Islet of Langerhans (tissue), 1 donor: ENCODE measurements at regions not wholly inside any gene's neighbourhood (a gene's known extent, or its start where the extent isn't known, plus 50 kb on each side); places are given as distances from the start of the nearest gene placed in this dataset.

ENCODE experiments used
- FAIRE-seq: peaks from one replicate; lab custom pipeline; 2011; peaks lifted over from hg19 to GRCh38; lab: Jason Lieb, UNC

DNA sequence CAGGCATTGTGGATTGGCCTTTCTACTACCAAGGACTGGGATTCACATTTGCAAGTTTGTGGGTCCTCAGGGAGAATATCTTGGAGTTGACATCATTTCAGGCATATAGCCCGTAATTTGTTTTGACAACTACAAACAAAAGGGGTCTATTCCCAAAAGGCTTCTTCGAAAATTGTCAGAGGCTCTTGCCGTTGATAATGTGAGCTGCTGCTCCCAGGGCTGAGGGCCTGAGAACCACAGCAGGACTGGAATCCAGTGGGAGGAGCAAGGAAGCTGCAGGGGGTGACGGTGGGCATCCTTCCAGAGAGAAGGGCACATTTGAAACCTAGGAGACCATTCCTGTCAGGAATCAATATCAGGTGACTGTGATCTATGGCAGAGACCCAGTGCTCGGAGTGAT lies 761.6 kb upstream of the RBFOX1 start:
- no peak for FAIRE-seq

- no peak for FAIRE-seq
Measured at GRCh38 chr16:6570530-6570929, 762.1 kb upstream of the RBFOX1 start.

- no peak for FAIRE-seq
Measured at GRCh38 chr16:6562986-6563385, 769.7 kb upstream of the RBFOX1 start.

GRCh38 chr16:6560306-6561100 lies 772.1 kb upstream of the RBFOX1 start:
- no peak for FAIRE-seq

DNA sequence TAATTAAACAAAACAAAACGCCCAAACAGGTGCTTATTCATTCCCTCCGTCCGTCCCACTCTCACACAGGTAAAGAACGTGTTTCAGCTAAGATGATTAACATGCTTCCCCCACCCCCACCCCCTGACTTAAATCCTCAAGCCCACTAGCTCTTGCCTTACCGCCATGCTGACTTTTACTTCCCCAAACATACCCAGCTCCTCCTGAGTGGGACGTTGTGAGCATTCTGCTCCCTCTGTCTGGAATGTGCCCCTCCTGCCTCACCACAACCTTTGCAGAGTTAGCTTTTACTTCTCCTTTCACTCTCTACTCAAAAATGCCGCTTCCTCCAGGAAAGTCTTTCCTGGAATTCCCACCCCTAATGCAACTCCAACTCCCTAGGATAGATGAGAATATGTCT lies 774.0 kb upstream of the RBFOX1 start:
- FAIRE-seq, result no peak

DNA sequence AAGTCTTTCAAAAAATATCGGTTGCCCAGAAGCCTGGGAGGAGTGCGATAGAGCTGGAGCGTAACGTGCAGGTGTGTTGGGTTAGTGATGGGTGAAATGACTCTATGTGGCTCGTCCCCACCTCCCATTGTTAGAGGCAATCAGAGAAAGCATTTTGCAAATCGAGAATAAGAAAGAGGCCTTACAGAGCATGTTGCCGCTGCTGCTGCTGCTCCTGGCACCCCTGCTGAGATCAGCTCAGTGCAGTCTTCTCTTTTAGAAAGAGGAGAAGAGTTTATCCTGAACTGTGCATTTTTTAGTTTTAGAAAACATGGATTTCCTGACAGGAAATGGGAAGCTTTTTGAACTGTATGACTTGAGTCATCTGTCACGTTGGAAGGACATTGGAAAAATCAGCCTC lies 774.5 kb upstream of the RBFOX1 start:
- no peak for FAIRE-seq

GRCh38 chr16:6557353-6558023 lies 775.2 kb upstream of the RBFOX1 start:
- FAIRE-seq, result no peak

DNA sequence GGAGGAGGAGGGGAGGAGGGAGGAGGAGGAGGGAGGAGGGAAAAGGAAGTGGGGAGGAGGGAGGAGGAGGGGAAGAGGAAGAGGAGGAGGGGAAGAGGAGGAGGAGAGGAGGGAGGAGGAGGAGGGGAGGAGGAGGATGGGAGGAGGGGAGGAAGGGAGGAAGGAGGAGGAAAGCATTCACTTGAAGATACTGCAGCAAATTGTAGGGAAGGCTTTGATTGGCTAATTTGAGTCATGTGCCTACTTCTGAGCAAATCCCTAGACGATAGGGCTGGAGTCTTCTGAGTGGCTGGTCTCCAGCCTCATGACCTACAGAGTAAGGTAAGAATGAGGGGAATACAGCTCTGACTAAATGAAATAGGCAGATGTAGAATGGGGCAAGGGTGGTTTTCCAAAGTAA lies 783.2 kb upstream of the RBFOX1 start:
- no peak for FAIRE-seq

GRCh38 chr16:6548507-6548906 lies 784.1 kb upstream of the RBFOX1 start:
- FAIRE-seq, result no peak

GRCh38 chr16:6547131-6547530 lies 785.5 kb upstream of the RBFOX1 start:
- no peak for FAIRE-seq

GRCh38 chr16:6545329-6545728 lies 787.3 kb upstream of the RBFOX1 start:
- FAIRE-seq, result no peak

DNA sequence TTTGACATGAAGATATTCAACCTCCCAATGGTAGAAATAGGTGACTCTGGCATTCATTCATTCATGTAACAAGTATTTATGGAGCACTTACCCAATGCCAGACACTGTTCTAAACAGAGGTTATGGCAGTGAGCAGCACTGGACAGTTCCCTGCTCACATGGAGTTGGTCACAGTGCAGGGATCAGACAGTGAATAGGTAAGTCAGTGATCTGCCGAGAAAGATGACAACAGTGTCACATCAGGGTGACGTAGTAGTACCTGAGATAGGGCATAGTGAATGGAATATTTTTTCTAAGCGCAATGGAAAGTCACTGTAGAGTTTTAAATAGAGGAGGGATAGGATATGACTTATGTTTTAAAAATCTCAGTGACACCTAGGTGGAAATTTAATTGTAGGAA lies 791.4 kb upstream of the RBFOX1 start:
- no peak for FAIRE-seq

GRCh38 chr16:6536411-6536810 lies 796.2 kb upstream of the RBFOX1 start:
- no peak for FAIRE-seq

DNA sequence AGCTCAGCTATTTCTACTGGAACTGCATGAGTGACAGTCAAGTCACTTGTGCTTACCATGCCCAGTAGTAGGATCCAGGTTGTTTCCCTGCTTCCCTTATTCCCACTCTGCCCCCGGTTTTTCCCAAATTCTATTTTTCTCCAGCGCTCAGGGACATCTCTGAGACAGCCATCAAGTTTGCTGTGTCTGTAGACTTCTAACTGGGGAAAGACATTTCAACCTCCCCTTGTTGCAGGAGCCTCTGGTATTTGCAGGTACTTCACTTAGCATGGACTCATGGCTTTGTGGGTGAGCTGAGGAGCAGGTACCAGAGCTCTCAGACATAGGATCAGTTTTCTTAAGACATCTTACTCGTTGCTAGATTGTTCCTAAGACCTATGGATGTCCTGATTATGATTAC lies 801.6 kb upstream of the RBFOX1 start:
- no peak for FAIRE-seq

DNA sequence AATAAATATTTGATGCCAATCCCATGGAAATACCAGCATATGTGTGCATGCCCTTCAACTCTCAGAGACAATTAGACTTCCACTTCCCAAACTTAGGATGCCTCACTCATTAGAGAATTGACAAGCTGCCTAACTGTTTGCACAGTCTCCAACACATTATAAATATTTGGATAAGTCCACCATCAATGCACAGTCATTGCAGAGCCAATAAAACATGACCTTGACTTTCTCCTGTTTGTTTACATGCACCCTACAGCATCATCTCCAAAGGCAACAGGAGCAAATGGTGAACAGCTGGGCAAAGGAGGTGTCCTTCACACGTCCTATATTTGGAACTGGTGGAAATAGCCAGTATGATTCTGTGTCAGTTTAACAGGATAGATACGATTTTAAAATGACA lies 804.4 kb upstream of the RBFOX1 start:
- no peak for FAIRE-seq

- FAIRE-seq, result no peak
Measured at GRCh38 chr16:6527646-6528045, 805.0 kb upstream of the RBFOX1 start.

DNA sequence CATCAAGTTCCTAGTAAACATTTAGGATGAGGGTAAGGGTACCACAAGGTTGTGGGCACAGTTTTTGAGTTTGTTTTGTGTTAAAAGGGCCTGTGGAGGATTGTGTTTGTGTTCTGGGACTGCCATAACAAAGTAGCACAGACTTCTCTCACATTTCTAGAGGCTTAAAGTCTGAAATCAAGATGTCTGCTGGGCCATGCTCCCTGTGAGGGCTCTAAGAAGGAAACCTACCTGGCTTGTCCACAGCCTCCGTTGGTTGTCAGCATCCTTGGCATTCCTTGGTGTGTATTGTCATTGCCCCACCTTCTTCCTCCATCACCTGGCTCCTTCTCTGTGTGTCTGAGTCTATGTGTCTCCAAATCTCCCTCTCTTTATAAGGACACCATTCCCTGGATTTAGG lies 808.1 kb upstream of the RBFOX1 start:
- no peak for FAIRE-seq

DNA sequence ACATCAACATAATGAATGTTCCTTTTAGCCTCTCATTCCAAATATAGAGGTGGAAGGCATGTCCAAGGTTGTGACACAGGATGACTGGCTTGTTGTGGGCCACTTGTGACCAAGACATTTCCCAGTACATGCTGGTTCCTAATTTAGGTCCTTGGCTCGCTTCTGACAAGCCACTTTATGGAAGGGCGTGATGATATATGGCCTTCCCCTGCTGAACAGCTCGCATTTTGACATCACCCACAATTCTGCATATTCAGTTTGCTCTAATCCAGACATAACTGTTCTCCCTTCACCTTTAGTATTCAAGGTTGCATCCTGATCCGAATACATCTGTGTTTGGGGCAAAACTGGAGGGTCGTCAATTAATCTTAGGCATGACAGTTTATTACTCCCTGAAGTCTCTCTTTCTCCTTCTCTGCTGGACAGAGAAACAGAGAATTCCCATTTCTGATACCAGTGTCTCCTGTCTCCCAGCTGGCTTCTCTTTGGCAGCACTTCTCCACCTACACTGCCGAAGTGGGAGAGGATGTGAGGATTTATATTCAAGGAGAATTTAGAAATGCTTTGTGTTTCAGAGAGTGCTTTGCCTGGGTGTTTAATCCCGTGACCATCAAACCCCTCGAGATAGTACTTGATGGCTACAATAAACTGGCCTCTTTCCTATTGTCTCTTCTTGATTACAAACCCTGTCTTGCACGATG lies 815.5 kb upstream of the RBFOX1 start:
- FAIRE-seq, result no peak

- no peak for FAIRE-seq
Measured at GRCh38 chr16:6512512-6512911, 820.1 kb upstream of the RBFOX1 start.

GRCh38 chr16:6510261-6510660 lies 822.4 kb upstream of the RBFOX1 start:
- FAIRE-seq, result no peak

GRCh38 chr16:6499413-6499812 lies 833.2 kb upstream of the RBFOX1 start:
- no peak for FAIRE-seq

DNA sequence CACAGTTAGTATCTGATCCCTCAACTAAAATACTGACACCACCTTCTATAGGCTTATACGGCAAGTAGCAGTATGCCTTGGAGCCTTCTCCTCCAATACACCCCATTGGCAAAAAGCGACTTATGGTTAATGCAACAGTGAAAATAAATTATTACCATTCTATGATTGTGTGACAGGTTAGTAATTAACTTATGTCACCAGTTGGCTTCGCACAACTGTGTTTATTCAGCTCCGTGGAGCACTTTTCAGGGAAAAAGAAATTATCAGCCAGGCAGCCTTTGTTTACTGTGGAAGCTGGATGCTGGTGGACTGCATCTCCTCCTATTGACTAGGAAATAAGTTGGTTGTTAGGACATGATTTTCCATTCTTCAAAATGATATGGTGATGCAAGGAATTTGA lies 833.8 kb upstream of the RBFOX1 start:
- no peak for FAIRE-seq

- no peak for FAIRE-seq
Measured at GRCh38 chr16:6496996-6497395, 835.6 kb upstream of the RBFOX1 start.
